Trophoblast cell (in vitro differentiated cells and primary cell): ENCODE measurements at regions not wholly inside any gene's neighbourhood (a gene's known extent, or its start where the extent isn't known, plus 50 kb on each side); places are given as distances from the start of the nearest gene placed in this dataset.
A peak's percentile ranks its signal among the peaks of the same experiment; 100 is the strongest.

Experiments used
- DNase-seq, 2 donors: peaks; one replicate each; pipeline ENCODE4 v3.0.0-alpha.2; 2016
- H2AFZ ChIP-seq: 2 replicates; pipeline ENCODE4 v1.6.1; 2013; ENCODE audit warnings: low read length, moderate library complexity, mild to moderate bottlenecking; ENCODE audit not compliant: insufficient read depth, poor library complexity
- H2AK5ac ChIP-seq: 2 replicates; pipeline ENCODE4 v1.6.1; 2013; ENCODE audit warnings: mild to moderate bottlenecking, low read length
- H2BK120ac ChIP-seq: 2 replicates; pipeline ENCODE4 v1.6.1; 2013; ENCODE audit warnings: low read length, mild to moderate bottlenecking, moderate library complexity; ENCODE audit not compliant: insufficient read depth, poor library complexity
- H2BK12ac ChIP-seq: 2 replicates; pipeline ENCODE4 v1.6.1; 2013; ENCODE audit warnings: mild to moderate bottlenecking, low read length, moderate library complexity
- H2BK5ac ChIP-seq: 2 replicates; pipeline ENCODE4 v1.6.1; 2013; ENCODE audit warnings: low read length, low read depth, moderate library complexity, mild to moderate bottlenecking; ENCODE audit not compliant: poor library complexity
- H3K14ac ChIP-seq: 2 replicates; pipeline ENCODE4 v1.6.1; 2013; ENCODE audit warnings: mild to moderate bottlenecking, low read length
- H3K18ac ChIP-seq: 2 replicates; pipeline ENCODE4 v1.6.1; 2013; ENCODE audit warnings: mild to moderate bottlenecking, low read length
- H3K23ac ChIP-seq: 2 replicates; pipeline ENCODE4 v1.6.1; 2013; ENCODE audit warnings: low read length
- H3K27ac ChIP-seq: 2 replicates; pipeline ENCODE4 v1.5.1; 2013; ENCODE audit warnings: low read depth, mild to moderate bottlenecking, inconsistent platforms, low read length, moderate library complexity
- H3K27me3 ChIP-seq: 2 replicates; pipeline ENCODE4 v1.6.1; 2013; ENCODE audit warnings: inconsistent platforms, mild to moderate bottlenecking, low read length, moderate library complexity; ENCODE audit not compliant: insufficient read depth
- H3K36me3 ChIP-seq, 2 experiments: 1 replicate in 1 of 2; 2 replicates in 1 of 2; pipeline ENCODE4 v1.6.1; 2013; ENCODE audit warnings: low read length in 2 of 2, mild to moderate bottlenecking in 2 of 2, moderate library complexity in 1 of 2; ENCODE audit not compliant: insufficient read depth in 2 of 2, control insufficient read depth in 1 of 2
- H3K4ac ChIP-seq: 2 replicates; pipeline ENCODE4 v1.6.1; 2013; ENCODE audit warnings: low read depth, mild to moderate bottlenecking, low read length, moderate library complexity
- H3K4me1 ChIP-seq, 2 experiments: 1 replicate in 1 of 2; 2 replicates in 1 of 2; pipeline ENCODE4 v1.6.1; 2013; ENCODE audit warnings: low read length in 2 of 2, mild to moderate bottlenecking in 2 of 2, moderate library complexity in 1 of 2; ENCODE audit not compliant: insufficient read depth in 2 of 2, control insufficient read depth in 1 of 2
- H3K4me2 ChIP-seq: 2 replicates; pipeline ENCODE4 v1.6.1; 2013; ENCODE audit warnings: inconsistent platforms, mild to moderate bottlenecking, low read length, moderate library complexity
- H3K4me3 ChIP-seq: 2 replicates; pipeline ENCODE4 v1.5.1; 2013; ENCODE audit warnings: mild to moderate bottlenecking, low read depth, low read length, inconsistent platforms
- H3K79me1 ChIP-seq: one replicate; pipeline ENCODE4 v1.6.1; 2013; ENCODE audit warnings: low read length
- H3K79me2 ChIP-seq: 2 replicates; pipeline ENCODE4 v1.6.1; 2013; ENCODE audit warnings: low read length, mild to moderate bottlenecking; ENCODE audit not compliant: control insufficient read depth, insufficient read depth, poor library complexity
- H3K9ac ChIP-seq: 2 replicates; pipeline ENCODE4 v1.6.1; 2013; ENCODE audit warnings: mild to moderate bottlenecking, low read length
- H3K9me3 ChIP-seq: 2 replicates; pipeline ENCODE4 v1.6.1; 2013; ENCODE audit warnings: low read depth, mild to moderate bottlenecking, control low read depth, inconsistent platforms, low read length; ENCODE audit not compliant: insufficient read depth
- H4K12ac ChIP-seq: 2 replicates; pipeline ENCODE4 v1.6.1; 2013; ENCODE audit warnings: low read depth, mild to moderate bottlenecking, low read length, moderate library complexity
- H4K8ac ChIP-seq: 2 replicates; pipeline ENCODE4 v1.6.1; 2013; ENCODE audit warnings: low read depth, mild to moderate bottlenecking, low read length, moderate library complexity
- H4K91ac ChIP-seq: one replicate; pipeline ENCODE4 v1.6.1; 2013; ENCODE audit warnings: low read depth, mild to moderate bottlenecking, low read length, moderate library complexity
- WGBS: extraction: QIAGEN DNeasy Blood & Tissue Kit; methylation state at CpG from one replicate; pipeline ENCODE4 v1.1.7; 2013; ENCODE audit warnings: missing lambda C conversion rate; ENCODE audit not compliant: insufficient read length, insufficient coverage; ENCODE audit errors: extremely low coverage; 5-methylcytosine and 5-hydroxymethylcytosine counted together

DNA sequence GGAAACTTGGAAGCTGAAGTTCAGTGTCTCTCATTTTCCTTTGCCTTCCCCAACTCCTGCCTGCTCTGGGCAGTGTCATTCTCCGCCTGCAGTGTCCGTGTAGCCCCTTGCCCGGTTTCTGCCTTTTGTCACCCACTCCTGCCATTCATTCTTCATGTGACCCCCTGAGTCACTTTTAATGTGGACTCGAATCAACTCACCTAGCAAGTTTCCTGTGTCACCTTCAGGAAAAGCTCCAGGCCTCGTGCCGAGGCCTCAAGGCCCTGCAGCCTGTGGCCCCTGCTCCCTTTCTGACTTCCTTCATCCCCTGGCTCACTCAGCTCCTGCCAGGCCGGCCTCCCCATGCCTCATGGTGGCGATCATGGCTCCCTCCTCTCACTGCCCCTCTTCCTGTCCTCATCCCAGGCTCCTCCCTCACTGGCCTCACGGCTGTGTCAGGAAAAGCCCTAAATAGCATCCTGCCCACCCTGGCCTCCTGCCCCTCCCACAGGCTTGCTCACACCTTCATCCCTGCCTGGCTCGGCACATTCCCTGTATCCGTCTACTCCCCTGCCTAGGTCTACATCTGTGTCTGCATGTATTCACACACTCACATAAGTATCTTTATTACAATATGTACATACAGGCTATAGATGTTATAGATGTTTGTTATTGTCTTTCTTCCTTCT is 294.9 kb downstream of the MED10 start:
- Histone ChIP-seq H2AFZ (no peak overlapping the region), H4K12ac (no peak overlapping the region), H3K14ac (no peak overlapping the region), H3K4me2 (no peak overlapping the region), H3K9me3 (peaks cover 4% of the 10 kb centered on the region), H2BK5ac (no peak overlapping the region), H2AK5ac (no peak overlapping the region), H2BK12ac (no peak overlapping the region), H3K27me3 (no peaks in the 10 kb centered on the region), H3K9ac (no peak overlapping the region), H3K79me2 (no peaks in the 10 kb centered on the region), H3K27ac (no peak overlapping the region), H4K91ac (no peak overlapping the region), H3K79me1 (no peaks in the 10 kb centered on the region), H4K8ac (no peak overlapping the region), H3K4me3 (no peak overlapping the region), H3K4me1 (peaks cover 0 to 4% of the 10 kb centered on the region in 2 experiments), H3K18ac (no peak overlapping the region), H3K36me3 (no peaks in the 10 kb centered on the region), H3K23ac (no peak overlapping the region), H2BK120ac (no peak overlapping the region), H3K4ac (no peak overlapping the region)
- no CpG with 5 or more reads among the region's 11 CpGs for WGBS
- no peak for DNase-seq

GRCh38 chr5:6082685-6083084 is 295.7 kb downstream of the MED10 start:
- no peak overlapping the region for H4K12ac ChIP-seq
- no peak overlapping the region for H4K8ac ChIP-seq
- no peaks in the 10 kb centered on the region for H3K36me3 ChIP-seq
- no peak overlapping the region for H2BK12ac ChIP-seq
- no peaks in the 10 kb centered on the region for H3K27me3 ChIP-seq
- H3K4me3 ChIP-seq: no peak overlapping the region
- H3K9me3 ChIP-seq: peaks cover 4% of the 10 kb centered on the region
- no peak overlapping the region for H3K9ac ChIP-seq
- peak in 1 of 2 donors; percentile 6 for DNase-seq
- no peaks in the 10 kb centered on the region for H3K79me2 ChIP-seq
- no peak overlapping the region for H3K14ac ChIP-seq
- H2BK5ac ChIP-seq: no peak overlapping the region
- no CpG with 5 or more reads among the region's 2 CpGs for WGBS
- H4K91ac ChIP-seq: no peak overlapping the region
- H3K4ac ChIP-seq: no peak overlapping the region
- no peak overlapping the region for H3K18ac ChIP-seq
- peaks cover 0 to 4% of the 10 kb centered on the region in 2 experiments for H3K4me1 ChIP-seq
- no peak overlapping the region for H2AK5ac ChIP-seq
- H2AFZ ChIP-seq: no peak overlapping the region
- H3K79me1 ChIP-seq: no peaks in the 10 kb centered on the region
- H3K4me2 ChIP-seq: no peak overlapping the region
- H2BK120ac ChIP-seq: no peak overlapping the region
- H3K23ac ChIP-seq: no peak overlapping the region
- no peak overlapping the region for H3K27ac ChIP-seq

- no peak overlapping the region for H3K27ac ChIP-seq
- no peak overlapping the region for H2BK120ac ChIP-seq
- H3K9me3 ChIP-seq: peaks cover 4% of the 10 kb centered on the region
- H3K4me2 ChIP-seq: no peak overlapping the region
- no peak overlapping the region for H2BK12ac ChIP-seq
- no peak overlapping the region for H4K8ac ChIP-seq
- no peak overlapping the region for H3K18ac ChIP-seq
- no peaks in the 10 kb centered on the region for H3K36me3 ChIP-seq
- H3K4me1 ChIP-seq: peaks cover 0 to 4% of the 10 kb centered on the region in 2 experiments
- no peak overlapping the region for H3K14ac ChIP-seq
- H3K79me1 ChIP-seq: no peaks in the 10 kb centered on the region
- H4K91ac ChIP-seq: no peak overlapping the region
- DNase-seq: no peak
- no peak overlapping the region for H3K9ac ChIP-seq
- no peaks in the 10 kb centered on the region for H3K79me2 ChIP-seq
- H3K27me3 ChIP-seq: no peaks in the 10 kb centered on the region
- no peak overlapping the region for H4K12ac ChIP-seq
- no peak overlapping the region for H2AFZ ChIP-seq
- no peak overlapping the region for H2AK5ac ChIP-seq
- no peak overlapping the region for H3K4ac ChIP-seq
- H3K4me3 ChIP-seq: no peak overlapping the region
- no peak overlapping the region for H3K23ac ChIP-seq
- no peak overlapping the region for H2BK5ac ChIP-seq
- WGBS: no CpG with 5 or more reads among the region's 4 CpGs
Observed at GRCh38 chr5:6081727-6082210, 296.6 kb downstream of the MED10 start.

- H2BK5ac ChIP-seq: no peak overlapping the region
- DNase-seq: no peak
- no peak overlapping the region for H2BK120ac ChIP-seq
- no peak overlapping the region for H4K12ac ChIP-seq
- H2BK12ac ChIP-seq: no peak overlapping the region
- no peaks in the 10 kb centered on the region for H3K79me2 ChIP-seq
- H3K27ac ChIP-seq: no peak overlapping the region
- H3K23ac ChIP-seq: peak overlapping the region; percentile 37
- no CpG with 5 or more reads among the region's 10 CpGs for WGBS
- no peaks in the 10 kb centered on the region for H3K27me3 ChIP-seq
- H4K91ac ChIP-seq: no peak overlapping the region
- H3K9me3 ChIP-seq: peaks cover 4% of the 10 kb centered on the region
- H3K79me1 ChIP-seq: no peaks in the 10 kb centered on the region
- H3K14ac ChIP-seq: no peak overlapping the region
- peaks cover 0 to 4% of the 10 kb centered on the region in 2 experiments for H3K4me1 ChIP-seq
- H3K18ac ChIP-seq: no peak overlapping the region
- H3K4me2 ChIP-seq: no peak overlapping the region
- no peak overlapping the region for H4K8ac ChIP-seq
- no peaks in the 10 kb centered on the region for H3K36me3 ChIP-seq
- H2AFZ ChIP-seq: no peak overlapping the region
- H3K4ac ChIP-seq: no peak overlapping the region
- no peak overlapping the region for H2AK5ac ChIP-seq
- no peak overlapping the region for H3K9ac ChIP-seq
- peak overlapping the region; percentile 59 for H3K4me3 ChIP-seq
Observed at GRCh38 chr5:6080930-6081726, 297.2 kb downstream of the MED10 start.
